Ovary (tissue), 7 donors: ENCODE measurements at regions not wholly inside any gene's neighbourhood (a gene's known extent, or its start where the extent isn't known, plus 50 kb on each side); places are given as distances from the start of the nearest gene placed in this dataset.

Source experiments
- DNase-seq, 5 donors: peaks; one replicate each; pipeline ENCODE4 v3.0.0-alpha.2; 2019 to 2020
- H3K27ac ChIP-seq, 2 donors: fragments of 200-600 bp; one replicate each; pipeline versions ENCODE4 v1.5.1 to v1.8.0; 2019 to 2022
- H3K27me3 ChIP-seq: fragments of 200-600 bp; one replicate; pipeline ENCODE4 v1.8.0; 2022
- H3K36me3 ChIP-seq: fragments of 200-600 bp; sonication (generic); one replicate; pipeline ENCODE4 v1.5.1; 2019
- H3K4me1 ChIP-seq: one replicate; pipeline ENCODE4 v1.8.1; 2013; ENCODE audit warnings: mild to moderate bottlenecking, moderate library complexity; ENCODE audit not compliant: insufficient read depth
- H3K4me3 ChIP-seq: fragments of 200-600 bp; sonication (generic); one replicate; pipeline ENCODE4 v1.5.1; 2017
- H3K9me3 ChIP-seq, 2 donors: fragments of 200-600 bp in 1 of 2; sonication (generic) in 1 of 2; one replicate each; pipeline versions ENCODE4 v1.5.1 to v1.8.1; 2013 to 2019; ENCODE audit warnings: mild to moderate bottlenecking in 1 of 2, moderate library complexity in 1 of 2
- CTCF ChIP-seq, 3 donors: fragments of 450-650 bp in 2 of 3; fragments of 200-600 bp in 1 of 3; IDR thresholded peaks; one replicate each; pipeline versions ENCODE4 v1.5.1 to v1.8.0; 2016 to 2022; ENCODE audit warnings: antibody characterized with exemption in 3 of 3, mild to moderate bottlenecking in 1 of 3
- EP300 ChIP-seq: sonication (generic); formaldehyde crosslinking; IDR thresholded peaks from one replicate; pipeline ENCODE4 v1.6.1; 2017; ENCODE audit warnings: antibody characterized with exemption
- POLR2A ChIP-seq: fragments of 450-650 bp; IDR thresholded peaks from one replicate; pipeline ENCODE4 v1.6.1; 2017; ENCODE audit warnings: antibody characterized with exemption, mild to moderate bottlenecking, moderate library complexity
- WGBS, 3 donors: extraction: QIAGEN DNeasy Blood & Tissue Kit in 1 of 3; methylation state at CpG; one replicate each; pipeline versions ENCODE4 v1.1.5 to v1.1.7; 2013 to 2017; 5-methylcytosine and 5-hydroxymethylcytosine counted together
- intact Hi-C, 4 donors: fragments of 100-400 bp; cut with DNase I; formaldehyde crosslinking; loops; one replicate each; pipeline versions ENCODE4 v1.11.0 to v1.15.1; 2022 to 2023
- donor health status: DM: no; HTN: no; CAD: no; lungs with moderate emphysema.
- donor health status: DM: no; HTN: no; CAD: no.
- donor health status: Bipolar disorder and iron deficiency.
- donor health status: DM: no; HTN: no; CAD: no.
- donor health status: DM: yes; HTN: yes; CAD: no.

GRCh38 chr4:177103619-177104018 lies 206.1 kb upstream of the NEIL3 start:
- intact Hi-C loops, result no loop called here
- Histone ChIP-seq H3K27me3 (no peaks in the 10 kb centered on the region), H3K4me1 (no peaks in the 10 kb centered on the region), H3K36me3 (no peaks in the 10 kb centered on the region), H3K9me3 (no peaks in the 10 kb centered on the region), H3K4me3 (no peak overlapping the region), H3K27ac (no peak overlapping the region)
- no peak for TF ChIP-seq POLR2A
- TF ChIP-seq CTCF (IDR thresholded peaks at IDR 0.05), result no peak
- TF ChIP-seq EP300, result no peak
- no peak for DNase-seq

GRCh38 chr4:177105536-177105935 lies 204.1 kb upstream of the NEIL3 start:
- no peaks in the 10 kb centered on the region for H3K9me3 ChIP-seq
- TF ChIP-seq EP300, result no peak
- no peak for TF ChIP-seq CTCF (IDR thresholded peaks at IDR 0.05)
- TF ChIP-seq POLR2A, result no peak
- DNase-seq, result no peak
- H3K4me3 ChIP-seq, result no peak overlapping the region
- intact Hi-C loops, result no loop called here
- WGBS, 3 donors, result 13 to 29% (median 15%) methylated on average over 6 of the region's 6 CpGs
- no peaks in the 10 kb centered on the region for H3K27me3 ChIP-seq
- no peak overlapping the region for H3K27ac ChIP-seq
- H3K4me1 ChIP-seq, result no peaks in the 10 kb centered on the region
- H3K36me3 ChIP-seq, result no peaks in the 10 kb centered on the region

- WGBS, 3 donors, result 65 to 85% (median 67%) methylated on average over 4 of the region's 4 CpGs
- no peaks in the 10 kb centered on the region for H3K9me3 ChIP-seq
- DNase-seq, result no peak
- no peak overlapping the region for H3K4me3 ChIP-seq
- no peaks in the 10 kb centered on the region for H3K36me3 ChIP-seq
- intact Hi-C loops, result no loop called here
- TF ChIP-seq EP300 (no peak), POLR2A (no peak), CTCF (IDR thresholded peaks at IDR 0.05) (no peak)
- no peak overlapping the region for H3K27ac ChIP-seq
- no peaks in the 10 kb centered on the region for H3K27me3 ChIP-seq
- H3K4me1 ChIP-seq, result no peaks in the 10 kb centered on the region
Measured at GRCh38 chr4:177107288-177107921, 202.3 kb upstream of the NEIL3 start.

- intact Hi-C loops, result no loop called here
- H3K4me3 ChIP-seq, result no peak overlapping the region
- 91 to 94% (median 92%) methylated on average over 1 of the region's 1 CpG for WGBS, 3 donors
- no peaks in the 10 kb centered on the region for H3K9me3 ChIP-seq
- H3K27me3 ChIP-seq, result no peaks in the 10 kb centered on the region
- DNase-seq, result no peak
- no peaks in the 10 kb centered on the region for H3K36me3 ChIP-seq
- no peaks in the 10 kb centered on the region for H3K4me1 ChIP-seq
- H3K27ac ChIP-seq, result no peak overlapping the region
- TF ChIP-seq POLR2A (no peak), CTCF (IDR thresholded peaks at IDR 0.05) (no peak)
Measured at GRCh38 chr4:177108708-177109107, 201.0 kb upstream of the NEIL3 start.
